AG10803 (cell line): ENCODE measurements at regions not wholly inside any gene's neighbourhood (a gene's known extent, or its start where the extent isn't known, plus 50 kb on each side); places are given as distances from the start of the nearest gene placed in this dataset.

Experiments used
- DNase-seq: peaks from one replicate; pipeline ENCODE4 v3.0.0; 2010; ENCODE audit warnings: low read depth
- H3K4me3 ChIP-seq: 2 replicates; pipeline ENCODE4 v1.5.1; 2011; ENCODE audit warnings: mild to moderate bottlenecking, low read length, control low read depth
- CTCF ChIP-seq: conservative IDR thresholded peaks from 2 replicates; pipeline ENCODE4 v1.5.1; 2011; ENCODE audit warnings: mild to moderate bottlenecking, low read length, control low read depth, inconsistent platforms

- TF ChIP-seq CTCF: no peak
- no peak overlapping the region for H3K4me3 ChIP-seq
- DNase-seq: no peak
Measured at GRCh38 chr14:86673523-86673969, 1143.6 kb downstream of the FLRT2 start.

GRCh38 chr14:86672080-86672479 is 1142.1 kb downstream of the FLRT2 start:
- DNase-seq: no peak
- H3K4me3 ChIP-seq: no peak overlapping the region
- no peak for TF ChIP-seq CTCF

- no peak overlapping the region for H3K4me3 ChIP-seq
- DNase-seq: no peak
- no peak for TF ChIP-seq CTCF
Measured at GRCh38 chr14:86665975-86666374, 1136.0 kb downstream of the FLRT2 start.

- no peak for TF ChIP-seq CTCF
- DNase-seq: no peak
Measured at GRCh38 chr14:86662334-86662733, 1132.4 kb downstream of the FLRT2 start.

GRCh38 chr14:86654558-86655184 is 1124.7 kb downstream of the FLRT2 start:
- peak; percentile 7 for DNase-seq
- H3K4me3 ChIP-seq: no peak overlapping the region

More at GRCh38 chr14:86662334-86662733, 1132.4 kb downstream of the FLRT2 start:
- no peak overlapping the region for H3K4me3 ChIP-seq

GRCh38 chr14:86652526-86652925 is 1122.6 kb downstream of the FLRT2 start:
- no peak for DNase-seq
- no peak for TF ChIP-seq CTCF
- no peak overlapping the region for H3K4me3 ChIP-seq

More at GRCh38 chr14:86654558-86655184, 1124.7 kb downstream of the FLRT2 start:
- TF ChIP-seq CTCF: peak; percentile 34
